BJ (cell line): ENCODE measurements at regions not wholly inside any gene's neighbourhood (a gene's known extent, or its start where the extent isn't known, plus 50 kb on each side); places are given as distances from the start of the nearest gene placed in this dataset.

Experiments used
- CTCF ChIA-PET: fragments of 350-600 bp; formaldehyde crosslinking; extraction: SDS; loops from one replicate; lab custom pipeline; 2021; ENCODE audit warnings: antibody characterized with exemption, inconsistent platforms; lab: Yijun Ruan, JAX
- POLR2A ChIA-PET: fragments of 300-600 bp; sonication (Branson Sonifier 250); formaldehyde crosslinking; extraction: SDS; loops from one replicate; lab custom pipeline; 2021; ENCODE audit warnings: antibody characterized with exemption; lab: Charles Lee
- DNase-seq: peaks from one replicate; pipeline ENCODE4 v3.0.0-alpha.2; 2011; ENCODE audit warnings: low read depth
- H3K27me3 ChIP-seq: 2 replicates; pipeline ENCODE4 v1.6.0; 2011; ENCODE audit warnings: low read length; ENCODE audit not compliant: control insufficient read depth, insufficient read depth
- H3K36me3 ChIP-seq: 2 replicates; pipeline ENCODE4 v1.5.1; 2011; ENCODE audit warnings: low read length; ENCODE audit not compliant: control insufficient read depth, insufficient read depth
- H3K4me3 ChIP-seq: 2 replicates; pipeline ENCODE4 v1.5.1; 2011; ENCODE audit warnings: low read depth, mild to moderate bottlenecking, control low read depth, low read length
- TF ChIP-seq, protein P1 (sequence below): IDR thresholded peaks from 2 replicates; pipeline ENCODE4 v1.5.1; 2011; ENCODE audit warnings: low read depth, mild to moderate bottlenecking, control low read depth, inconsistent platforms, low read length, moderate library complexity; ENCODE audit not compliant: insufficient read depth

DNA sequence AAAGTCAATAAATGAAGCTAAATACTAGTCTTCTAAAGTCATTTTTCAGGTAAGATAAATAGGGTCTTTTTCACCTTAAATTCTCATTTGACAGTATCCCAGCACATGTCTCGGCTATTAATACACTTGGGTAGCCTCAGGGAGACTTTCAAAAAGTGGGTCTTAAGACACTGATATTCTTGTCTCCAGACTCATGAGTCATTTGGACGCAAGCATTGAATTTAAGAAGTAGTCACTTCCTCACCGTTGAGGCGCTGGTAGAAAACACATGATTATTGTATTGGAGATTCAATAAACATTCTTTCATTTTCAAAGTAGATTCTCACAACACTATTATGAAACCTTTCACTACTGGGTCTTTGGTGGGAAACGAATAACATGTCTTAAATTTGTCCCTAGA lies 108.9 kb upstream of the SP8 start:
- ChIA-PET POLR2A (no interaction called here), CTCF (interaction anchor here (0.9 kb wide), 1 partner anchor 290 kb away, joined by 3 read pairs; no protein-coding TSS in a partner anchor)
- no peak for DNase-seq
- Histone ChIP-seq H3K27me3 (no peaks in the 10 kb centered on the region), H3K4me3 (no peak overlapping the region), H3K36me3 (no peaks in the 10 kb centered on the region)
- TF ChIP-seq, protein P1, sequence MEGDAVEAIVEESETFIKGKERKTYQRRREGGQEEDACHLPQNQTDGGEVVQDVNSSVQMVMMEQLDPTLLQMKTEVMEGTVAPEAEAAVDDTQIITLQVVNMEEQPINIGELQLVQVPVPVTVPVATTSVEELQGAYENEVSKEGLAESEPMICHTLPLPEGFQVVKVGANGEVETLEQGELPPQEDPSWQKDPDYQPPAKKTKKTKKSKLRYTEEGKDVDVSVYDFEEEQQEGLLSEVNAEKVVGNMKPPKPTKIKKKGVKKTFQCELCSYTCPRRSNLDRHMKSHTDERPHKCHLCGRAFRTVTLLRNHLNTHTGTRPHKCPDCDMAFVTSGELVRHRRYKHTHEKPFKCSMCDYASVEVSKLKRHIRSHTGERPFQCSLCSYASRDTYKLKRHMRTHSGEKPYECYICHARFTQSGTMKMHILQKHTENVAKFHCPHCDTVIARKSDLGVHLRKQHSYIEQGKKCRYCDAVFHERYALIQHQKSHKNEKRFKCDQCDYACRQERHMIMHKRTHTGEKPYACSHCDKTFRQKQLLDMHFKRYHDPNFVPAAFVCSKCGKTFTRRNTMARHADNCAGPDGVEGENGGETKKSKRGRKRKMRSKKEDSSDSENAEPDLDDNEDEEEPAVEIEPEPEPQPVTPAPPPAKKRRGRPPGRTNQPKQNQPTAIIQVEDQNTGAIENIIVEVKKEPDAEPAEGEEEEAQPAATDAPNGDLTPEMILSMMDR = no peak

DNA sequence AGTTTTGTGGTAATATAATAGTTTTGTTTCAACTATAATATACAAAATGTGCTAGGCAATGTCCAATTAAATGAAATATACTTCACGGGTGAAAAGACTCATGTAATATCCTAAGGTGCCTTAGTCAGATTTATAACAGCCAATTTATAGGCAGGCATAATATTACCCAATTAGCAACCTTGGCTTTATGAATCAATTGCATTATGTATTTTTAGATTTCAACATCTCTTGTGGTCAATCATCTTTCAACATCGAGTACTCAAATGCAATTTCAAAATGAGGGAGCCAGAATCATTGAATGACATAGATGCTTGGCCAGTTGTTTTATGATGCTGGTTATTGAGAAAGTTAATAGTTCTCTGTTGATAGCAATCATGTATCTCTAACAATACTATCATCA lies 110.3 kb upstream of the SP8 start:
- TF ChIP-seq, protein P1 = no peak
- CTCF ChIA-PET = no interaction called here
- H3K36me3 ChIP-seq = no peaks in the 10 kb centered on the region
- POLR2A ChIA-PET = no interaction called here
- no peaks in the 10 kb centered on the region for H3K27me3 ChIP-seq
- no peak for DNase-seq
- H3K4me3 ChIP-seq = no peak overlapping the region

DNA sequence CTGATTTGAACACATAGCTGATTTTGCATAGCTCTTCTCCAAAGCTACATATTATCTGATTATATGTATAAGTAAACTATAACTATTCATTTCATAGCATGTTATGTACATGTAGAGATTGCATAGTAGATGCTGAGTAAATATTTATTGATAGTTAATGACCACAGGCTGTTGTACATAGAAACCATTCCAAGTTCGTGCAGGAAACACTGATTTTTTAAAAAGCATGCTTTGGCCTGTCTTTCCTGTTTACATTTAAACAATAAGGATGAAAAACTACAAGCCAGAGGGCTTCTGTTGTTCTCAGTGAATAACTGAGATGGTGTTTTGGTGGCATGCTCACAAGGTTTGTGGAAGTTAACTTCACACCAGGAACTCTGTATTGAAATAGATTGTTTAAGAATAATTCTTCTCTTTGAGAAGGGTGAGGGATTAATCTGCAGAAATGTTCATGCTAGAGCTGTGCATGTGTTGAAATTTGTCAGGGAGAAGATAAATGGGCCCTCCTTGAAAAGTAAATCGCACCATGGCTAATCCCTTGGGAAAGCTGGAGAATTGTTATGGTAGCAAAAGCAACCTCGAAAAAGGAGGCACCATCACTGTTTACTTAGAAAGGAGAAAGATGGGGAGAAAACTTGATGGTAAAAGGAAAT lies 120.2 kb upstream of the SP8 start:
- TF ChIP-seq, protein P1 = no peak
- no peaks in the 10 kb centered on the region for H3K36me3 ChIP-seq
- no peak overlapping the region for H3K4me3 ChIP-seq
- ChIA-PET CTCF (no interaction called here), POLR2A (no interaction called here)
- H3K27me3 ChIP-seq = no peaks in the 10 kb centered on the region
- DNase-seq = no peak

DNA sequence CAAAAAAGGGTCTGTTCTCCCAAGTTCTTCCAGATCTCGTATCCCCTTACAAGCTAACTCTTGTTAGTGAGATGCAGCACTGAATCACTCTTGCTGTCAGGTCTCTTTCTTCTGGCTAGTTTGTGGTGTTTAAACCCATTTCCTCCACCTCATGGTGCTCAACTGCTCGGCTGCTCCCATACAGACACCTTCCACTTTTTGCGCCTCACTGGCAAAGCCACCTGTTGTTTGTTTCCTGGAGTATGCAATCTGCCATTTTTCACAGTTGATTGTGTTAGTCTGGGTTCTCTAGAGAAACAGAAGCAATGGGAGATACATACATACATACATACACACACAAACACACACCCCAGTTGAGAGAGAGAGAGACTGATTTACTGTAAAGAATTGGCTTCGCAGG lies 124.4 kb upstream of the SP8 start:
- no peaks in the 10 kb centered on the region for H3K36me3 ChIP-seq
- ChIA-PET CTCF (interaction anchor here (1.0 kb wide), 1 partner anchor 17 kb away, joined by 3 read pairs; no protein-coding TSS in a partner anchor), POLR2A (no interaction called here)
- H3K27me3 ChIP-seq = no peaks in the 10 kb centered on the region
- no peak for DNase-seq
- TF ChIP-seq, protein P1 = no peak
- H3K4me3 ChIP-seq = no peak overlapping the region

DNA sequence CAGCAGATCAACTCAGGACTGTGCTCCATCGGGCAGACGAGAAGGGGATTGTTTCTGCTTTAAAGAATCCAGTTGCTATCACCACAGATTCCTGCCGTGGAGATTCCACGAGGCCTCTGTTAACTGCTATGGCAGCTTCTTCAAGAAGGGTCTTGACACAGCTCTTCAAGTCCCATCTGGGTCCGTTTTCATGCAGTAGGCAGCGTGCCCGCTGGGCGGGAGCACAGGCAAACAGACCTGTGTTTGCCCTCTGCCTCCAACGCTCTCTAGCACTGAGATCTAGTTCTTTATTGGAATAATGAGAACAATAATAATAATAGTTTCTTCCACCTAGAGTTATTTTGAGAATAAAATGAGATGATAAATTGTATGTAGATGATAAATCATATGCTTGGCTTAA lies 127.2 kb upstream of the SP8 start:
- TF ChIP-seq, protein P1 = no peak
- DNase-seq = no peak
- no peaks in the 10 kb centered on the region for H3K27me3 ChIP-seq
- H3K4me3 ChIP-seq = no peak overlapping the region
- ChIA-PET POLR2A (no interaction called here), CTCF (no interaction called here)
- H3K36me3 ChIP-seq = no peaks in the 10 kb centered on the region
